ENCODE measurements at regions not wholly inside any gene's neighbourhood (a gene's known extent, or its start where the extent isn't known, plus 50 kb on each side); places are given as distances from the start of the nearest gene placed in this dataset.

GRCh38 chr4:148680884-148681283, 238.7 kb upstream of the NR3C2 start:
- no peak for TF ChIP-seq CTCF (IDR thresholded peaks at IDR 0.05 in 4 of 5, conservative IDR thresholded peaks at IDR 0.05 in 1 of 5)
- no peak for TF ChIP-seq POLR2A (IDR thresholded peaks at IDR 0.05)

All from gastrocnemius medialis (tissue), 4 donors.